Neural cell (in vitro differentiated cells): ENCODE measurements at regions not wholly inside any gene's neighbourhood (a gene's known extent, or its start where the extent isn't known, plus 50 kb on each side); places are given as distances from the start of the nearest gene placed in this dataset.

Source experiments
- EP300 ChIP-seq: fragments of 450-650 bp; conservative IDR thresholded peaks from 2 replicates; pipeline ENCODE4 v1.6.1; 2014; ENCODE audit warnings: antibody characterized with exemption, mild to moderate bottlenecking, moderate library complexity; ENCODE audit not compliant: poor library complexity, severe bottlenecking
- EZH2 ChIP-seq: fragments of 200-600, 300-800 bp; shearing (Covaris generic), sonication (generic); IDR thresholded peaks from 2 replicates; pipeline ENCODE4 v1.6.1; 2014; ENCODE audit warnings: antibody characterized with exemption, low read length, borderline replicate concordance, mild to moderate bottlenecking; ENCODE audit not compliant: insufficient read depth, poor library complexity, severe bottlenecking
- MXI1 ChIP-seq: fragments of 450-650 bp; conservative IDR thresholded peaks from 2 replicates; pipeline ENCODE4 v1.6.1; 2014; ENCODE audit warnings: antibody characterized with exemption, mild to moderate bottlenecking; ENCODE audit not compliant: poor library complexity, severe bottlenecking
- POLR2AphosphoS5 ChIP-seq: IDR thresholded peaks from 2 replicates; pipeline ENCODE4 v1.6.1; 2012
- RAD21 ChIP-seq: fragments of 450-650 bp; conservative IDR thresholded peaks from 2 replicates; pipeline ENCODE4 v1.6.1; 2014; ENCODE audit warnings: antibody characterized with exemption, mild to moderate bottlenecking, moderate library complexity
- SMC3 ChIP-seq: fragments of 450-650 bp; conservative IDR thresholded peaks from 2 replicates; pipeline ENCODE4 v1.6.1; 2014; ENCODE audit warnings: antibody characterized with exemption, mild to moderate bottlenecking, moderate library complexity; ENCODE audit not compliant: poor library complexity
- TAF1 ChIP-seq: IDR thresholded peaks from 2 replicates; pipeline ENCODE4 v1.6.1; 2012; ENCODE audit warnings: low read depth
- TF ChIP-seq, protein P1 (sequence below): fragments of 450-650 bp; IDR thresholded peaks from 2 replicates; pipeline ENCODE4 v1.5.1; 2014; ENCODE audit warnings: antibody characterized with exemption, mild to moderate bottlenecking, moderate library complexity; ENCODE audit not compliant: poor library complexity, severe bottlenecking
- TF ChIP-seq, protein P2 (sequence below): IDR thresholded peaks from 2 replicates; pipeline ENCODE4 v1.6.1; 2012; ENCODE audit warnings: borderline replicate concordance

DNA sequence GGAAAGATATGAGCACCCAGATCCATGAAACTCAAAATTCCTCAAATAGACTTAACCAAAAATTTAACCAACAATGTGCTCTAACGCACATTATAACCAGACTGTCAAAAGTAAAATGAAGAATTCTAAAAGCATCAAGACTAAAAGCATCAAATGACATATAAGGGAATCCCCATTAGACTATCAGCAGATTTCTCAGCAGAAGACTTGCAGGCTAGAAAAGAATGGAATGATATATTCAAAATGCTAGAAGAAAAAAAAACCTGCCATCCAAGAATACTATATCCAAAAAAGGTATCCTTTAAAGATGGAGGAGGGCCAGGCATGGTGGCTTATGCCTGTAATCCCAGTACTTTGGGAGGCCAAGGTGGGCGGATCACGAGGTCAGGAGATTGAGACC is 117.5 kb upstream of the UBASH3B start:
- TF ChIP-seq, protein P1, sequence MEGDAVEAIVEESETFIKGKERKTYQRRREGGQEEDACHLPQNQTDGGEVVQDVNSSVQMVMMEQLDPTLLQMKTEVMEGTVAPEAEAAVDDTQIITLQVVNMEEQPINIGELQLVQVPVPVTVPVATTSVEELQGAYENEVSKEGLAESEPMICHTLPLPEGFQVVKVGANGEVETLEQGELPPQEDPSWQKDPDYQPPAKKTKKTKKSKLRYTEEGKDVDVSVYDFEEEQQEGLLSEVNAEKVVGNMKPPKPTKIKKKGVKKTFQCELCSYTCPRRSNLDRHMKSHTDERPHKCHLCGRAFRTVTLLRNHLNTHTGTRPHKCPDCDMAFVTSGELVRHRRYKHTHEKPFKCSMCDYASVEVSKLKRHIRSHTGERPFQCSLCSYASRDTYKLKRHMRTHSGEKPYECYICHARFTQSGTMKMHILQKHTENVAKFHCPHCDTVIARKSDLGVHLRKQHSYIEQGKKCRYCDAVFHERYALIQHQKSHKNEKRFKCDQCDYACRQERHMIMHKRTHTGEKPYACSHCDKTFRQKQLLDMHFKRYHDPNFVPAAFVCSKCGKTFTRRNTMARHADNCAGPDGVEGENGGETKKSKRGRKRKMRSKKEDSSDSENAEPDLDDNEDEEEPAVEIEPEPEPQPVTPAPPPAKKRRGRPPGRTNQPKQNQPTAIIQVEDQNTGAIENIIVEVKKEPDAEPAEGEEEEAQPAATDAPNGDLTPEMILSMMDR = no peak
- no peak for TF ChIP-seq SMC3
- TF ChIP-seq EP300 = no peak
- TF ChIP-seq, protein P2, sequence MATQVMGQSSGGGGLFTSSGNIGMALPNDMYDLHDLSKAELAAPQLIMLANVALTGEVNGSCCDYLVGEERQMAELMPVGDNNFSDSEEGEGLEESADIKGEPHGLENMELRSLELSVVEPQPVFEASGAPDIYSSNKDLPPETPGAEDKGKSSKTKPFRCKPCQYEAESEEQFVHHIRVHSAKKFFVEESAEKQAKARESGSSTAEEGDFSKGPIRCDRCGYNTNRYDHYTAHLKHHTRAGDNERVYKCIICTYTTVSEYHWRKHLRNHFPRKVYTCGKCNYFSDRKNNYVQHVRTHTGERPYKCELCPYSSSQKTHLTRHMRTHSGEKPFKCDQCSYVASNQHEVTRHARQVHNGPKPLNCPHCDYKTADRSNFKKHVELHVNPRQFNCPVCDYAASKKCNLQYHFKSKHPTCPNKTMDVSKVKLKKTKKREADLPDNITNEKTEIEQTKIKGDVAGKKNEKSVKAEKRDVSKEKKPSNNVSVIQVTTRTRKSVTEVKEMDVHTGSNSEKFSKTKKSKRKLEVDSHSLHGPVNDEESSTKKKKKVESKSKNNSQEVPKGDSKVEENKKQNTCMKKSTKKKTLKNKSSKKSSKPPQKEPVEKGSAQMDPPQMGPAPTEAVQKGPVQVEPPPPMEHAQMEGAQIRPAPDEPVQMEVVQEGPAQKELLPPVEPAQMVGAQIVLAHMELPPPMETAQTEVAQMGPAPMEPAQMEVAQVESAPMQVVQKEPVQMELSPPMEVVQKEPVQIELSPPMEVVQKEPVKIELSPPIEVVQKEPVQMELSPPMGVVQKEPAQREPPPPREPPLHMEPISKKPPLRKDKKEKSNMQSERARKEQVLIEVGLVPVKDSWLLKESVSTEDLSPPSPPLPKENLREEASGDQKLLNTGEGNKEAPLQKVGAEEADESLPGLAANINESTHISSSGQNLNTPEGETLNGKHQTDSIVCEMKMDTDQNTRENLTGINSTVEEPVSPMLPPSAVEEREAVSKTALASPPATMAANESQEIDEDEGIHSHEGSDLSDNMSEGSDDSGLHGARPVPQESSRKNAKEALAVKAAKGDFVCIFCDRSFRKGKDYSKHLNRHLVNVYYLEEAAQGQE = no peak
- no peak for TF ChIP-seq TAF1
- TF ChIP-seq RAD21 = no peak
- no peak for TF ChIP-seq EZH2
- no peak for TF ChIP-seq POLR2AphosphoS5
- TF ChIP-seq MXI1 = no peak
